ENCODE measurements at regions not wholly inside any gene's neighbourhood (a gene's known extent, or its start where the extent isn't known, plus 50 kb on each side); places are given as distances from the start of the nearest gene placed in this dataset.

DNA sequence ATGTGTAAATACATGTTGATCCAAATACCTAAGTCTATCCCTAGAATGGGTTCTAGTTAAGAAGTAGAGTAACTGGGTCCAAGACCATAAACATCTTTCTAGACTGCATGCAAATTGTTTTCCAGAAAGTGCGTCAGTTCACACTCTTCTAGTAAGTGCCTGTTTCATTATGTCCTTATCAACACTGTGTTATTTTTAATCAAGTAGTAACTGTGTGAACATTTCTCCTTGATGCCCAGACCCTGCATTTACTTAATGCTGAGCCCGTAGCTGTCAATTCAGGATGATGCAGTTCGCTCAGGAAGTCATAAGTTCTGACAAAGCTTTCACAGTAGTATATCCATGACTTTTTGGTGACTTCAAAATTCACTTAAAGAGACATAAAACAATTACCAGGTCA lies 374.8 kb downstream of the OTUD1 start:
- TF ChIP-seq, protein P1, sequence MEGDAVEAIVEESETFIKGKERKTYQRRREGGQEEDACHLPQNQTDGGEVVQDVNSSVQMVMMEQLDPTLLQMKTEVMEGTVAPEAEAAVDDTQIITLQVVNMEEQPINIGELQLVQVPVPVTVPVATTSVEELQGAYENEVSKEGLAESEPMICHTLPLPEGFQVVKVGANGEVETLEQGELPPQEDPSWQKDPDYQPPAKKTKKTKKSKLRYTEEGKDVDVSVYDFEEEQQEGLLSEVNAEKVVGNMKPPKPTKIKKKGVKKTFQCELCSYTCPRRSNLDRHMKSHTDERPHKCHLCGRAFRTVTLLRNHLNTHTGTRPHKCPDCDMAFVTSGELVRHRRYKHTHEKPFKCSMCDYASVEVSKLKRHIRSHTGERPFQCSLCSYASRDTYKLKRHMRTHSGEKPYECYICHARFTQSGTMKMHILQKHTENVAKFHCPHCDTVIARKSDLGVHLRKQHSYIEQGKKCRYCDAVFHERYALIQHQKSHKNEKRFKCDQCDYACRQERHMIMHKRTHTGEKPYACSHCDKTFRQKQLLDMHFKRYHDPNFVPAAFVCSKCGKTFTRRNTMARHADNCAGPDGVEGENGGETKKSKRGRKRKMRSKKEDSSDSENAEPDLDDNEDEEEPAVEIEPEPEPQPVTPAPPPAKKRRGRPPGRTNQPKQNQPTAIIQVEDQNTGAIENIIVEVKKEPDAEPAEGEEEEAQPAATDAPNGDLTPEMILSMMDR (IDR thresholded peaks at IDR 0.05) = no peak
- no peak for TF ChIP-seq POLR2AphosphoS5 (IDR thresholded peaks at IDR 0.05; ENCODE audit: low read depth, low read length)
- no peak for TF ChIP-seq SIN3A (IDR thresholded peaks at IDR 0.05; ENCODE audit: borderline replicate concordance, insufficient read depth, low read depth, low read length)
